GM18505 (cell line): ENCODE measurements at regions not wholly inside any gene's neighbourhood (a gene's known extent, or its start where the extent isn't known, plus 50 kb on each side); places are given as distances from the start of the nearest gene placed in this dataset.
"Not testable (repeated sequence)": the region's sequence is repeated elsewhere in the genome, so short reads cannot be mapped to it uniquely, and the experiment has no call there.

ENCODE experiments used
- ATAC-seq: cut with Tn5 transposase; IDR thresholded peaks from one replicate; pipeline ENCODE4 v1.9.1; 2021; ENCODE audit not compliant: unreplicated experiment
- POLR2A ChIP-seq: IDR thresholded peaks from 4 replicates; pipeline ENCODE4 v1.6.1; 2011; ENCODE audit warnings: borderline replicate concordance; ENCODE audit not compliant: insufficient read depth, insufficient read length; ENCODE audit errors: extremely low read depth

DNA sequence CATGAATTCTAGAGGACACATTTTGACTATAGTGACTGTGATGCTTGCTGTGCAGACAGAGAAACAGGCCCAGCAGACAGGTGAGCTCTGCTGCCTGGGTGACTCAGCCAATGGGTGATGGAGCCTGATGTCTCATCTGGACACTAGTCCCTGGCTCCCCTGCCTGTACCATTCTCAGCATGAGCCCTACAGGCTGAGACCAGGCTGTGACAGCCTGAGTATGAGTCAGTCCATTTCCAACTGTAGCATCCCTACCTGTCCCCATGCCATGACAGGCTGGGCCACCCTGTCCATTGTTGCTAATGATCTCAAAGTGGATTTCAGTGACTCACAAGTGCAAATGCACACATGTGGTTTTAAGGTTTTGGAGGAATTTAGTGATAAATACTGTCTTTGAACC, 102.5 kb upstream of the EEF2KMT start:
- no peak for TF ChIP-seq POLR2A
- ATAC-seq = no peak

DNA sequence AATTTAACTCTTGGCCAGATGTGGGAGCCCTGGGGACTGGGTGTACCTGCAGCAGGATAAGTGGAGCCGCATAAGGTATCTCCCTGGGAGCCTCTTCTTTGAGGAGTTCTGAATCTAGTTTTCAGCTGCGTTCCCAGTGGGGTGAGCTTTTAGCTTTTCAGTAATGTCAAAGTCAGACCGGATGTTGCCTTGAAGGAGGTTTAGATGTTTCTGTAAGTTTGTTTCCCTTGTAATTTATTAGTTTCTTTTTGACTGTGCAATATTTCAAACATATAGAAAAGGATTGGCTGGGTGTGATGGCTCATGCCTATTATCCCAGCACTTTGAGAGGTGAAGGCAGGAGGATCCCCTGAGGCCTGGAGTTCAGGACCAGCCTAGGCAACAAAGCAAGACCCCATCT, 98.6 kb upstream of the EEF2KMT start:
- ATAC-seq = no peak
- no peak for TF ChIP-seq POLR2A

DNA sequence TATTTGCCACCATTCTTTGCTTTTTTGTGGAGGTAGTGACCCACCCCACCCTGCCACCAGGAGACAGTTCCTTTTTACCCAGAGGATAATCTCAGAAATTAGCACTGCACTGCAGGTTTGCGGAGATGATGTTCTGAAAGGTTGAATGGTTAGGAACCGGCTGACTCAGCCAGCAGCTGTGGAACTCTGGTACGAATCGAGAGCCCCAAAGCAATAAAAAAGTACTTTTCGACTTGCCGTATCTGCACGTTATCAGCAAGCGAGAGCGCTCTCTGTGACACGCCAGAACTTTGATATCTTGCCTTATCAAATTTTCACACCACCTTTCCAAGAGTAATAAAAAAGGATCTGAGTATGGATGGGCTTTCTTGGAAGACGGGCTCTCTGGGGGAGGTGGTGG, 96.3 kb upstream of the EEF2KMT start:
- TF ChIP-seq POLR2A = no peak
- ATAC-seq = no peak

DNA sequence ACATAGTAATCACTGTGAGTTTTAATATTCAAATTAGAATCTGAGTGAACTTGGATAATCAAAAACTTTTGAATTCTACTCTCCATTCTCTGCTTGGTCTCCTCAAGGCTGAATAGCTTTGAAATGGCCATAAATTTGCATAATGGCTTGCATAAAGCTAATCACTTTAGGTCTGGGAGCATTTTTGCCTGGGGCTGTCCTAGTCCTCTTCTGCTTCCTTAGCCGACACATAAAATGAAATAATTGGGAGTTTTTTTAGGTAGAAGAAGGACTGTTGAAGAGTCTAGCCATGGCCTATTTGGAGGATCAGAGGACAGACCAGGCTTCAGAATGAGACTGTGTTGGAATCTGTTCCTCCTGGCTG, 91.4 kb upstream of the EEF2KMT start:
- no peak for ATAC-seq
- no peak for TF ChIP-seq POLR2A

DNA sequence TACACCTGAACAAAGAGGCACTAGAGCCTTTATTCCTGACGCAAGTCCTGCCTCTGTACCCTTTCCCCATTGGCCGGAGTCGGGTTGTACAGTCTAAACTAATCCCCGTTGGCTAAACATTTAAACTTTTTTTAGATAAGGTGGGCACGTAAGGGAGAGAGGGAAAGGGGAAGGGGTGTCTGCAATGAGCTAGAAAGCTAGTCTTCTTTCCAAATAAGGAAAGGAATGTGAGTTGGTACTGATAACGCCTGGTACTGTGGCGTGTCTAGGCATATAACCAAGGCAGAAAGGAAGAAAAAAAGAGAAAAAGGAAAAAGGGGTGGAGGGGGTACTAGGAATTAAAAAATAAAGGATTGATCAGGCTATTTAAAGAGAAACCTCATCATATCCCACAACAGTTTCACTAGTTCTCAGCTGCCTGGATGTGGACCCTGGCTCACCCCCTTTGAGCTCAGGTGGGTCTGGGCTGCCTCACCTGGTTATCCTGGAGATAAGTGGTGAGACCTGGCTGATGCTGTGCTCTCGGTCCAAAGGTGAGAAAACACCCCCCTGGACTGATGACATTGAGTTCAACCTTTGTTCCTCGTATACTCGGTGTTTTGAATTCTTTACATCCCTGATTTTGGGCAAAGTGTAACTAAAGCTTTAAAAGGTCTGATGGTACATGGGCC, 90.9 kb upstream of the EEF2KMT start:
- no peak for TF ChIP-seq POLR2A
- no peak for ATAC-seq

DNA sequence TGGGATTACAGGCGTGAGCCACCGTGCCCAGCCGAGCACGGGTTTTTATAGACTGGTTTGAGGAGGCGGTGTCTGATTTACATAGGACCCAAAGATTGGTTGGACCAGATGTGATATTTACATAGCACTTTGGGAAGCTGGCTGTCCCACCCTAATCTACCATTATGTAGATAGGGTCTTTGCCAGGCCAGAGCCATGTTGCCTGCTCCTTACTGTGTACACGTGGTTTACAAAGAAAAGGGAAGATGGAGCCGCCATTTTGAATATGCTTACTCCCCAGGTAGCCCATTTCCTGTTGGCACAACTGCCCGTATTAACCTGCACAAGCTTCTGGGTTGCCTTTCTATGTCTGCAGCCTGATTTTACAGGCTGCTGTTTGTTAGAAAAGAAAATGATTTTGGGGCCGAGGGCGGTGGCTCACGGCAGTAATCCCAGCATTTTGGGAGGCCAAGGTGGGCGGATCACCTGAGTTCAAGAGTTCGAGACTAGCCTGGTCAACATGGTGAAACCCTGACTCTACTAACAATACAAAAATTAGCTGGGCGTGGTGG, 89.9 kb upstream of the EEF2KMT start:
- no peak for ATAC-seq
- TF ChIP-seq POLR2A = no peak

DNA sequence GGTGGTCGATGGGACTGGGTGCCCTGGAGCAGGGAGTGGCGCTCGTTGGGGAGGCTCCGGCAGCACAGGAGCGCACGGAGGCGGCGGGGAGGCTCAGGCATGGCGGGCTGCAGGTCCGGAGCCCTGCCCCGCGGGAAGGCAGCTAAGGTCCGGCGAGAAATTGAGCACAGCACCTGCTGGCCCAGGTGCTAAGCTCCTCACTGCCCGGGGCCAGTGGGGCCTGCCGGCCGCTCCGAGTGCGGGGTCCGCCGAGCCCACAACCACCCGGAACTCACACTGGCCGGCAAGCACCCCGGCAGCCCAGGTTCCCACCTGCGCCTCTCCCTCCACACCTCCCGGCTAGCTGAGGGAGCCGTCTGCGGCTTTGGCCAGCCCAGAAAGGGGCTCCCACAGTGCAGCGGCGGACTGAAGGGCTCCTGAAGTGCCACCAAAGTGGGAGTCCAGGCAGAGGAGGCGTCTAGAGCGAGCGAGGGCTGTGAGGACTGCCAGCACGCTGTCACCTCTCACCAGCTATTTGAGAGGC, 88.8 kb upstream of the EEF2KMT start:
- no peak for TF ChIP-seq POLR2A
- ATAC-seq = no peak

DNA sequence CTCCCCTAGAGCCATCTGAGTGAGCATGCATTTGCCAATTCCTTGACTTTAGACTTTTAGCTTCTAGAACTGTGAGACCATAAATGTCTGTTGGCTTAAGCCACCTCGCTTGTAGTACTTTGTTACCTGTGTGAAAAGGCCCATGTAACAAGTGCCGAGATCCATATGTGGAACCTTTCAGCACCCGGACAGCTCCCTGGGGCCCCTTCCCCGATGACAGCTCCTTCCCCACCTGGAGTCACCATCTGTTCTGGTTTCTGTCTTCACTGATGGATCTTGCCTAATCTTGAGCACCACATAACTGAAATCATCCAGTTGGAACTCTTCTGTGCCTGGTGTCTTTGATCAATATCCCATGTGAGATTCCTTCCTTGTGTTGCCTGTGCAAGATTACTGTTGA, 78.9 kb upstream of the EEF2KMT start:
- ATAC-seq = no peak
- TF ChIP-seq POLR2A = no peak

DNA sequence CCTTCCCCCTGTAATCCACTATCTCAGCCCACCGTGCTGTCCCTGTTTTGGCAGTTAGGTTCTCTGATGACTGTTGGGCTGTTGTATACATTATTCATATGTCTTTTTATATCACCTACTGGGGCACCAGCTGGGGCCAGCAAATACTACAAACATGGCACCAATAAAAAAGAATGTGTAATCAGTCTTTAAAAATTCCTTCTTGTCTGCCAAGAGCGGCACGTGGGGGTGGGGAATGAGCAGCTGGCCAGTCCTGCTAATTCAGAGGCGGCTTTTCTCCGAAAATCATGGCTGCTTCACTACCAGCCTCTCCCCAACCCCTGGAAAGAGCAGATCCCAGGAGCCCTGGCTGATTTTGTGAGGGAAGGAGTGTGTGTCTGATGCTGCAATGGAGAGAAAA, 77.7 kb upstream of the EEF2KMT start:
- no peak for ATAC-seq
- TF ChIP-seq POLR2A = no peak

DNA sequence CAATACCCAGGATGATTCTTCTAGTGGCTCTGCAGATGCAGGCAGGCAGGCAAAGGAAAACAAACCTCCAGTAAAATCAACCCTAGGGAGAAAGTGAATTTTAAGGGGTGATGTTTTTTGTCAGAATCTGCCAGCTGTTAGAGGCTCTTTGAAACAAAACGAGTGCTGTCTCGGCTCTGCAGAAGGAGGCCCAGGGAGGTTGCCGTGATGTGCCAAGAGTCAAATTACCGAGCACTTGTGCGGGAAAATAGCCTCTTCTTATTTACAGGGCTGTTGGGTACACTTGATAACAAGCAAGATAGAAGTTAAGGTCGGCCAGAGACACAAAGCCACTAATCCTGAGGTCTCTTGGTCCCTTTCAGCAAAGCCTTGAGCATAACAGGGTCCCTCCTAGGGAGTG, 68.9 kb upstream of the EEF2KMT start:
- TF ChIP-seq POLR2A = no peak
- no peak for ATAC-seq

DNA sequence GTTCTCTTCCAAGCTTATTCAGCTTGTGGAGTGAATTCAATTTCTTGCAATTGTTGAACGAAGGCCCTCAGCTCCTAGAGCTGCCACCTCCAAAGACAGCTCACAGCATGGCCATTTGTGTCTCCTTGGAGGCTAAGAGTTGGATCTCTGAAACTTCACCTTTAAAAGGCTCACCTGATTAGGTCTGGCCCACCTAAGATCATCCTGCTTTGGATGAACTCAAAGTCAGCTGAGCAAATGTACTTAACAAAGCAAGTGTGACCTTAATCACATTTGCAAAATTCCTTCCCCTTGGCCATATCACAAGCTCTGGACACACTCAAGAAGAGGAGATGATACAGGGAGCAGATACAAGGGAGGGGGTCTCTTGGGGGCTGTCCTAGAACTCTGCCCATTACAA, 67.8 kb upstream of the EEF2KMT start:
- not testable (repeated sequence) for ATAC-seq

DNA sequence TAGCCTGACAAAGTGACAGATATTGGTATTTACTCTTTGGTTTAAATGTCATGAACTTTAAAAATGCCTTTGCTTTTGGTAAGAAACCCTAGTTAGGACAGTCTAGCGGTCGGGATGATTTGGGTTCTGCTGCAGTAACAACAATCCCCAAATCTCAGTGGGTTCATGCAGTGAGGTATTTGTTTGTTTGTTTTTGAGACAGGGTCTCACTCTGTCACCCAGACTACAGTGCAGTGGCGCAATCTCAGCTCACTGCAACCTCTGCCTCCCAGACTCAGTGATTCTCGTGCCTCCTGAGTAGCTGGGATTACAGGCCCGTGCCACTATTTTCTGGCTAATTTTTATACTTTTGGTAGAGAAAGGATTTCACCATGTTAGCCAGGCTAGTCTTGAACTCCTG, 65.2 kb upstream of the EEF2KMT start:
- ATAC-seq = not testable (repeated sequence)

DNA sequence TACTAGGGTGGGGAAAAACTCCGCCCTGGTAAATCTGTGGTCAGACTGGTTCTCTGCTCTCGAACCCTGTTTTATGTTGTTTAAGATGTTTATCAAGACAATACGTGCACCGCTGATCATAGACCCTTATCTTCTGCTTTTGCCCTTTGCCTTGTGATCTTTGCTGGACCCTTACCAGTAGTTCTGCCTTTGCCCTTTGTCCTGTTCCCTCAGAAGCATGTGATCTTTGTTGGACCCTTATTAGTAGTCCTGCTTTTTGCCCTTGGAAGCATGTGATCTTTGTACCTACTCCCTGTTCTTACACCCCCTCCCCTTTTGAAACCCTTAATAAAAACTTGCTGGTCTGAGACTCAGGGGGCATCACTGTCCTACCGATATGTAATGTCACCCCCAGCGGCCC, 64.3 kb upstream of the EEF2KMT start:
- not testable (repeated sequence) for ATAC-seq

DNA sequence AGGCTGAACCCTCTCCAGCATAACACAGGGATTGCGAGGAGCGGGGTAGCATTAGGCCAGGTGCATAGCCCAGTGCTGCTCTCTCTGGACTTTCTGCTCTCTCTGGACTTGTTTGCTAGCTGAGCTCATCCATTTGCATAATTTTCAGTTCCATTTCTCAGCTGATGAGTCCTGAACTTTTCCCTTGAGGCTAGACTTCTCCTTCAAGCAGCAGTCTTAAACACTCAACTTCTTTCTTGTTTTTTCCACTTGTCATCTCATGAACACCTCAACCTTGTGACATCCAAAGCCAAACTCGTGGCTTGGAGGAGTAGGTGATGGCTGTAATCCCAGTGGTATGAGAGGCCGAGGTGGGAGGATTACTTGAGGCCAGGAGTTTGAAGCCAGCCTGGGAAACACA, 62.4 kb upstream of the EEF2KMT start:
- not testable (repeated sequence) for ATAC-seq

DNA sequence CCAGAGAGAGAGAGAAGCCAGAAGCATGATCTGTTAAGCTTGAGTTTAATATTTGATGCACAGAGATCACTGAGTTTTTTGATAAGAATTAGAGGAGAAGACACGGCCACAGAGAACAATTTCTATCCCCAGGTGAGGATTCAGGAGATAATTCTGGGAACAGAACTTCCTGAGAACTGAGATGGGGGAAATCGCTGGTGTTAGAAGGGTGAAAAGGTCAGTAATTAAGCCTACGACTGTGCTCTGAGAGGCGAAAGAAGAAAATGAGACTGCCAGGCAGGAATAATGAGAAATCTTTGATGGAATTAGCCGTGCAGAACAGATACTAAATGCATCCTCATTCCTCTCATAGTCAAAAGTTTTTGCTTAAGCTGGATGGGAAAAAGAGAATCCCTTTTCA, 61.9 kb upstream of the EEF2KMT start:
- ATAC-seq = not testable (repeated sequence)
